GM12801 (cell line): ENCODE measurements at regions not wholly inside any gene's neighbourhood (a gene's known extent, or its start where the extent isn't known, plus 50 kb on each side); places are given as distances from the start of the nearest gene placed in this dataset.

Experiments used
- CTCF ChIP-seq: IDR thresholded peaks from one replicate; pipeline ENCODE4 v1.5.1; 2011; ENCODE audit warnings: control low read depth; ENCODE audit not compliant: insufficient read length; ENCODE audit errors: extremely low read depth

GRCh38 chr11:29959488-29959887 lies 57.3 kb downstream of the KCNA4 start:
- TF ChIP-seq CTCF, result no peak

- no peak for TF ChIP-seq CTCF
Observed at GRCh38 chr11:29957431-29957830, 59.4 kb downstream of the KCNA4 start.

GRCh38 chr11:29956076-29956556 lies 60.7 kb downstream of the KCNA4 start:
- TF ChIP-seq CTCF, result no peak

- no peak for TF ChIP-seq CTCF
Observed at GRCh38 chr11:29943347-29943746, 73.5 kb downstream of the KCNA4 start.

GRCh38 chr11:29937526-29937925 lies 79.3 kb downstream of the KCNA4 start:
- no peak for TF ChIP-seq CTCF

GRCh38 chr11:29934115-29934638 lies 82.7 kb downstream of the KCNA4 start:
- no peak for TF ChIP-seq CTCF

- TF ChIP-seq CTCF, result no peak
Observed at GRCh38 chr11:29916040-29916439, 100.8 kb downstream of the KCNA4 start.
